ENCODE measurements at regions not wholly inside any gene's neighbourhood (a gene's known extent, or its start where the extent isn't known, plus 50 kb on each side); places are given as distances from the start of the nearest gene placed in this dataset.

- no peak overlapping the region for H3K9ac ChIP-seq (ENCODE audit: low read length)
- no peaks in the 10 kb centered on the region for H3K36me3 ChIP-seq (ENCODE audit: control insufficient read depth, low read depth, low read length)
- H3K27ac ChIP-seq (ENCODE audit: low read length) = no peak overlapping the region
- no peak overlapping the region for H3K4me3 ChIP-seq (ENCODE audit: low read length)
- no peaks in the 10 kb centered on the region for H3K4me1 ChIP-seq (ENCODE audit: control insufficient read depth, low read depth, low read length)
- H3K9me3 ChIP-seq (ENCODE audit: control insufficient read depth, low read depth, low read length) = no peaks in the 10 kb centered on the region
- H3K27me3 ChIP-seq (ENCODE audit: control insufficient read depth, insufficient read depth, low read length) = no peaks in the 10 kb centered on the region
Measured at GRCh38 chr7:69025249-69025648, 573.0 kb upstream of the AUTS2 start.

GRCh38 chr7:69032848-69033247, 565.4 kb upstream of the AUTS2 start:
- Histone ChIP-seq H3K4me1 (ENCODE audit: control insufficient read depth, low read depth, low read length) (no peaks in the 10 kb centered on the region), H3K36me3 (ENCODE audit: control insufficient read depth, low read depth, low read length) (no peaks in the 10 kb centered on the region), H3K9ac (ENCODE audit: low read length) (no peak overlapping the region), H3K4me3 (ENCODE audit: low read length) (no peak overlapping the region), H3K27ac (ENCODE audit: low read length) (no peak overlapping the region), H3K27me3 (ENCODE audit: control insufficient read depth, insufficient read depth, low read length) (no peaks in the 10 kb centered on the region), H3K9me3 (ENCODE audit: control insufficient read depth, low read depth, low read length) (no peaks in the 10 kb centered on the region)

GRCh38 chr7:69035826-69036225, 562.4 kb upstream of the AUTS2 start:
- no peak overlapping the region for H3K27ac ChIP-seq (ENCODE audit: low read length)
- no peak overlapping the region for H3K9ac ChIP-seq (ENCODE audit: low read length)
- no peaks in the 10 kb centered on the region for H3K27me3 ChIP-seq (ENCODE audit: control insufficient read depth, insufficient read depth, low read length)
- H3K4me1 ChIP-seq (ENCODE audit: control insufficient read depth, low read depth, low read length) = no peaks in the 10 kb centered on the region
- H3K36me3 ChIP-seq (ENCODE audit: control insufficient read depth, low read depth, low read length) = no peaks in the 10 kb centered on the region
- no peaks in the 10 kb centered on the region for H3K9me3 ChIP-seq (ENCODE audit: control insufficient read depth, low read depth, low read length)
- no peak overlapping the region for H3K4me3 ChIP-seq (ENCODE audit: low read length)

GRCh38 chr7:69036301-69036700, 562.0 kb upstream of the AUTS2 start:
- H3K27me3 ChIP-seq (ENCODE audit: control insufficient read depth, insufficient read depth, low read length) = no peaks in the 10 kb centered on the region
- H3K9ac ChIP-seq (ENCODE audit: low read length) = no peak overlapping the region
- H3K36me3 ChIP-seq (ENCODE audit: control insufficient read depth, low read depth, low read length) = no peaks in the 10 kb centered on the region
- no peaks in the 10 kb centered on the region for H3K4me1 ChIP-seq (ENCODE audit: control insufficient read depth, low read depth, low read length)
- H3K27ac ChIP-seq (ENCODE audit: low read length) = no peak overlapping the region
- no peaks in the 10 kb centered on the region for H3K9me3 ChIP-seq (ENCODE audit: control insufficient read depth, low read depth, low read length)
- no peak overlapping the region for H3K4me3 ChIP-seq (ENCODE audit: low read length)

- Histone ChIP-seq H3K36me3 (ENCODE audit: control insufficient read depth, low read depth, low read length) (no peaks in the 10 kb centered on the region), H3K4me3 (ENCODE audit: low read length) (no peak overlapping the region), H3K4me1 (ENCODE audit: control insufficient read depth, low read depth, low read length) (no peaks in the 10 kb centered on the region), H3K9me3 (ENCODE audit: control insufficient read depth, low read depth, low read length) (no peaks in the 10 kb centered on the region), H3K27ac (ENCODE audit: low read length) (no peak overlapping the region), H3K27me3 (ENCODE audit: control insufficient read depth, insufficient read depth, low read length) (no peaks in the 10 kb centered on the region), H3K9ac (ENCODE audit: low read length) (no peak overlapping the region)
Measured at GRCh38 chr7:69038915-69039314, 559.4 kb upstream of the AUTS2 start.

GRCh38 chr7:69042138-69042537, 556.1 kb upstream of the AUTS2 start:
- no peaks in the 10 kb centered on the region for H3K36me3 ChIP-seq (ENCODE audit: control insufficient read depth, low read depth, low read length)
- no peak overlapping the region for H3K9ac ChIP-seq (ENCODE audit: low read length)
- no peaks in the 10 kb centered on the region for H3K4me1 ChIP-seq (ENCODE audit: control insufficient read depth, low read depth, low read length)
- H3K9me3 ChIP-seq (ENCODE audit: control insufficient read depth, low read depth, low read length) = no peaks in the 10 kb centered on the region
- no peak overlapping the region for H3K4me3 ChIP-seq (ENCODE audit: low read length)
- H3K27me3 ChIP-seq (ENCODE audit: control insufficient read depth, insufficient read depth, low read length) = no peaks in the 10 kb centered on the region
- H3K27ac ChIP-seq (ENCODE audit: low read length) = no peak overlapping the region

- no peaks in the 10 kb centered on the region for H3K36me3 ChIP-seq (ENCODE audit: control insufficient read depth, low read depth, low read length)
- no peak overlapping the region for H3K9ac ChIP-seq (ENCODE audit: low read length)
- no peak overlapping the region for H3K27ac ChIP-seq (ENCODE audit: low read length)
- no peaks in the 10 kb centered on the region for H3K9me3 ChIP-seq (ENCODE audit: control insufficient read depth, low read depth, low read length)
- no peak overlapping the region for H3K4me3 ChIP-seq (ENCODE audit: low read length)
- no peaks in the 10 kb centered on the region for H3K27me3 ChIP-seq (ENCODE audit: control insufficient read depth, insufficient read depth, low read length)
- H3K4me1 ChIP-seq (ENCODE audit: control insufficient read depth, low read depth, low read length) = no peaks in the 10 kb centered on the region
Measured at GRCh38 chr7:69047151-69047754, 551.0 kb upstream of the AUTS2 start.

GRCh38 chr7:69049326-69049725, 548.9 kb upstream of the AUTS2 start:
- Histone ChIP-seq H3K4me1 (ENCODE audit: control insufficient read depth, low read depth, low read length) (no peaks in the 10 kb centered on the region), H3K27me3 (ENCODE audit: control insufficient read depth, insufficient read depth, low read length) (no peaks in the 10 kb centered on the region), H3K36me3 (ENCODE audit: control insufficient read depth, low read depth, low read length) (no peaks in the 10 kb centered on the region), H3K4me3 (ENCODE audit: low read length) (no peak overlapping the region), H3K27ac (ENCODE audit: low read length) (no peak overlapping the region), H3K9me3 (ENCODE audit: control insufficient read depth, low read depth, low read length) (no peaks in the 10 kb centered on the region), H3K9ac (ENCODE audit: low read length) (no peak overlapping the region)

GRCh38 chr7:69052447-69052846, 545.8 kb upstream of the AUTS2 start:
- Histone ChIP-seq H3K27ac (ENCODE audit: low read length) (no peak overlapping the region), H3K27me3 (ENCODE audit: control insufficient read depth, insufficient read depth, low read length) (no peaks in the 10 kb centered on the region), H3K9me3 (ENCODE audit: control insufficient read depth, low read depth, low read length) (no peaks in the 10 kb centered on the region), H3K9ac (ENCODE audit: low read length) (no peak overlapping the region), H3K36me3 (ENCODE audit: control insufficient read depth, low read depth, low read length) (no peaks in the 10 kb centered on the region), H3K4me1 (ENCODE audit: control insufficient read depth, low read depth, low read length) (no peaks in the 10 kb centered on the region), H3K4me3 (ENCODE audit: low read length) (no peak overlapping the region)

GRCh38 chr7:69060516-69060915, 537.8 kb upstream of the AUTS2 start:
- Histone ChIP-seq H3K36me3 (ENCODE audit: control insufficient read depth, low read depth, low read length) (no peaks in the 10 kb centered on the region), H3K9ac (ENCODE audit: low read length) (no peak overlapping the region), H3K4me1 (ENCODE audit: control insufficient read depth, low read depth, low read length) (no peaks in the 10 kb centered on the region), H3K27me3 (ENCODE audit: control insufficient read depth, insufficient read depth, low read length) (no peaks in the 10 kb centered on the region), H3K27ac (ENCODE audit: low read length) (no peak overlapping the region), H3K9me3 (ENCODE audit: control insufficient read depth, low read depth, low read length) (no peaks in the 10 kb centered on the region), H3K4me3 (ENCODE audit: low read length) (no peak overlapping the region)

GRCh38 chr7:69062020-69062765, 536.1 kb upstream of the AUTS2 start:
- Histone ChIP-seq H3K4me1 (ENCODE audit: control insufficient read depth, low read depth, low read length) (no peaks in the 10 kb centered on the region), H3K27ac (ENCODE audit: low read length) (no peak overlapping the region), H3K36me3 (ENCODE audit: control insufficient read depth, low read depth, low read length) (no peaks in the 10 kb centered on the region), H3K9ac (ENCODE audit: low read length) (no peak overlapping the region), H3K9me3 (ENCODE audit: control insufficient read depth, low read depth, low read length) (no peaks in the 10 kb centered on the region), H3K27me3 (ENCODE audit: control insufficient read depth, insufficient read depth, low read length) (no peaks in the 10 kb centered on the region), H3K4me3 (ENCODE audit: low read length) (no peak overlapping the region)

- Histone ChIP-seq H3K4me3 (ENCODE audit: low read length) (no peak overlapping the region), H3K9ac (ENCODE audit: low read length) (no peak overlapping the region), H3K27me3 (ENCODE audit: control insufficient read depth, insufficient read depth, low read length) (no peaks in the 10 kb centered on the region), H3K9me3 (ENCODE audit: control insufficient read depth, low read depth, low read length) (no peaks in the 10 kb centered on the region), H3K4me1 (ENCODE audit: control insufficient read depth, low read depth, low read length) (no peaks in the 10 kb centered on the region), H3K36me3 (ENCODE audit: control insufficient read depth, low read depth, low read length) (no peaks in the 10 kb centered on the region), H3K27ac (ENCODE audit: low read length) (no peak overlapping the region)
Measured at GRCh38 chr7:69067397-69067796, 530.9 kb upstream of the AUTS2 start.
